ENCODE measurements at regions not wholly inside any gene's neighbourhood (a gene's known extent, or its start where the extent isn't known, plus 50 kb on each side); places are given as distances from the start of the nearest gene placed in this dataset.

DNA sequence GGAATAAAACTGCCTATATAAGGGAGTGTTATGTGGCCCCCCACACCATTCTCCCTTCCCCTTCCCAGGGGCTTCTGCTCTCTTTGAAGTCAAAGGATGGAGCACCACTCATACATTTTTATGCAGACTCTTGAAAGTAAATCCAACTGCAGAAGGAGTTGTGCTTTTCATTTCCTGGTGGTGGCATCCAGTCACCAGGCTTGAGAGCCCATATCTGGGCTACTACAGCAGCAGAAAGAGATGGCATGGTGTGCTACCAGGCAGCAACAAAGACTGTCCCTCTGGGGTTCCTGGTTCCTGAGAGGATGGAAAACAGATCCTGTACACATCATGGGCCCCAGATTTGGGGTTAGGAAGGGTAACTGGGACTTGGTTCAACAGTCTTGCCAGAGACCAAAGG lies 226.4 kb downstream of the CLIC5 start:
- ChIA-PET POLR2A (no interaction called here), CTCF (no interaction called here)
- DNase-seq (ENCODE audit: extremely low spot score) = no peak
- no peak for TF ChIP-seq FOXK2 (IDR thresholded peaks at IDR 0.05)
- TF ChIP-seq SP1 (IDR thresholded peaks at IDR 0.05) = no peak
- TF ChIP-seq TARDBP (IDR thresholded peaks at IDR 0.05) = no peak
- TF ChIP-seq, protein P1, sequence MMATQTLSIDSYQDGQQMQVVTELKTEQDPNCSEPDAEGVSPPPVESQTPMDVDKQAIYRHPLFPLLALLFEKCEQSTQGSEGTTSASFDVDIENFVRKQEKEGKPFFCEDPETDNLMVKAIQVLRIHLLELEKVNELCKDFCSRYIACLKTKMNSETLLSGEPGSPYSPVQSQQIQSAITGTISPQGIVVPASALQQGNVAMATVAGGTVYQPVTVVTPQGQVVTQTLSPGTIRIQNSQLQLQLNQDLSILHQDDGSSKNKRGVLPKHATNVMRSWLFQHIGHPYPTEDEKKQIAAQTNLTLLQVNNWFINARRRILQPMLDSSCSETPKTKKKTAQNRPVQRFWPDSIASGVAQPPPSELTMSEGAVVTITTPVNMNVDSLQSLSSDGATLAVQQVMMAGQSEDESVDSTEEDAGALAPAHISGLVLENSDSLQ (IDR thresholded peaks at IDR 0.05) = no peak
- TF ChIP-seq NFRKB (IDR thresholded peaks at IDR 0.05) = no peak
- TF ChIP-seq ELF4 (IDR thresholded peaks at IDR 0.05) = no peak
- no peak for TF ChIP-seq HDGF (IDR thresholded peaks at IDR 0.05; ENCODE audit: borderline replicate concordance)
- no peak for TF ChIP-seq ARNT (IDR thresholded peaks at IDR 0.05)
- TF ChIP-seq FOXA1 (IDR thresholded peaks at IDR 0.05) = no peak
- no peak for TF ChIP-seq SUZ12 (IDR thresholded peaks at IDR 0.05)
- no peak for TF ChIP-seq BHLHE40 (IDR thresholded peaks at IDR 0.05; ENCODE audit: borderline replicate concordance)
- TF ChIP-seq FOXM1 (IDR thresholded peaks at IDR 0.05; ENCODE audit: borderline replicate concordance) = no peak
- no peak for TF ChIP-seq ZNF384 (IDR thresholded peaks at IDR 0.05)
- TF ChIP-seq LEF1 (IDR thresholded peaks at IDR 0.05; ENCODE audit: borderline replicate concordance) = no peak
- no peak for TF ChIP-seq CTBP1 (IDR thresholded peaks at IDR 0.05; ENCODE audit: borderline replicate concordance)
- TF ChIP-seq L3MBTL2 (conservative IDR thresholded peaks at IDR 0.05) = no peak

DNA sequence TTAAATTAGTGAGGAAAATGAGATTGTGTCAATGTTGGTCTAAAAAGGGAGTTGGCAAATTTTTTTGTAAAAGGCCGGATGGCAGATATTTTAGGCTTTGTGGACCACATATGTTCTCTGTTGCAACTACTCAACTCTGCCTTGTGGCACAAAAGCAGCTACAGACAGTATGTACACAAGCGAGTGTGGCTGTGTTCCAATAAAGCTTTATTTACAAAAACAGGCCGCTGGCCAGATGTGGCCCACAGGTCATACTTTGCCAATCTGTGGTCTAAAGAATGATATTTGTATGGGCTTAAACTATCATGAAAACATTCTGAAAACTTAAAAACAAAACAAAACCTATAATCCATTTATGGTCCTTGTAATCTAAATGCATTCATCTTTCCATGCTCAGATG lies 228.3 kb downstream of the CLIC5 start:
- POLR2A ChIA-PET = no interaction called here
- TF ChIP-seq HDGF (IDR thresholded peaks at IDR 0.05; ENCODE audit: borderline replicate concordance) (no peak), BHLHE40 (IDR thresholded peaks at IDR 0.05; ENCODE audit: borderline replicate concordance) (no peak), FOXA1 (IDR thresholded peaks at IDR 0.05) (no peak), SUZ12 (IDR thresholded peaks at IDR 0.05) (no peak), ZNF384 (IDR thresholded peaks at IDR 0.05) (no peak), ELF4 (IDR thresholded peaks at IDR 0.05) (no peak), FOXM1 (IDR thresholded peaks at IDR 0.05; ENCODE audit: borderline replicate concordance) (no peak), FOXK2 (IDR thresholded peaks at IDR 0.05) (no peak), NFRKB (IDR thresholded peaks at IDR 0.05) (no peak), SP1 (IDR thresholded peaks at IDR 0.05) (no peak)
- DNase-seq (ENCODE audit: extremely low spot score) = no peak
- CTCF ChIA-PET = no interaction called here

DNA sequence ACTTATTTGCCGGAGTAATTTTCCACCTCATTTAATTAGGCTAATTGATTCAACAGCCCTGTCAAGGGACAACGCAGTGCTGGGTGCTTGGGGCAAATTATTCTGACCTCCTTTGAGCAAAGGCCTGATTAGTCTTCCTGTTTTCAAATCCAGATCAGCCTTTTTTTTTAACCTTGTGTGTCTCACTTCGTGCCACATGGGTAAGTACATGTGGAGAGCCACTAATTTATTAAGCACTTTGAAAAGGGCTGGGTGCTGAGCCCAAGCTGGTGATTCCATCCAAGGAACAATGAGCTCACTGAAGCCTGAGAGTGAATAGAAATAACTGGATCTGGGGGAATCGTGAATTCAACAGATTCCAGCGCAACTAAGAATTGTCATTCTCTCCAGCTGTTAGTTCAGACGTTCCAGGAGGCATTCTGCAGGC lies 229.3 kb downstream of the CLIC5 start:
- TF ChIP-seq LEF1 (IDR thresholded peaks at IDR 0.05; ENCODE audit: borderline replicate concordance) (no peak), ZNF384 (IDR thresholded peaks at IDR 0.05) (no peak), L3MBTL2 (conservative IDR thresholded peaks at IDR 0.05) (no peak), BHLHE40 (IDR thresholded peaks at IDR 0.05; ENCODE audit: borderline replicate concordance) (no peak), TARDBP (IDR thresholded peaks at IDR 0.05) (no peak), FOXM1 (IDR thresholded peaks at IDR 0.05; ENCODE audit: borderline replicate concordance) (no peak), NFRKB (IDR thresholded peaks at IDR 0.05) (no peak), ARNT (IDR thresholded peaks at IDR 0.05) (no peak), HDGF (IDR thresholded peaks at IDR 0.05; ENCODE audit: borderline replicate concordance) (no peak), FOXK2 (IDR thresholded peaks at IDR 0.05) (no peak), SP1 (IDR thresholded peaks at IDR 0.05) (no peak), CTBP1 (IDR thresholded peaks at IDR 0.05; ENCODE audit: borderline replicate concordance) (no peak), SUZ12 (IDR thresholded peaks at IDR 0.05) (no peak), ELF4 (IDR thresholded peaks at IDR 0.05) (no peak), FOXA1 (IDR thresholded peaks at IDR 0.05) (no peak)
- TF ChIP-seq, protein P1 (IDR thresholded peaks at IDR 0.05) = no peak
- DNase-seq (ENCODE audit: extremely low spot score) = no peak
- CTCF ChIA-PET = no interaction called here
- POLR2A ChIA-PET = no interaction called here

DNA sequence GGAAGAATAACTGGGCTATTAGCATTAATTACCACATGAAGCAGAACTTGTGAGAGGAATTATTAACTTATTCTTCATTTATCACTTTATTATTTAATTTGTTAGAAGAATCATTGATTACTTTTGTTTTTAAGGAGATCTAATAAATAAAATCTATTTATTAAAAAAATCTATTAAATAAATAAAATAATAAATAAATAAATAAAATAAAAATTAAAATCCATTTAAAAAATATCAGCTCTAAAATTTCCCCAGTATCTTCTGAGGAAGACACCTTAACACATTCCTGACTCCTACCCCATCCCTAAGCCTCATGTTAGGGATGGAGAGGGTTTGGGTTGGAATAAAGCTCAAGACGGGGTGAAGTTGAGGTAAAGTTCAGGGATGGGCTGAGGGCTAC lies 231.4 kb downstream of the CLIC5 start:
- POLR2A ChIA-PET = no interaction called here
- no peak for DNase-seq (ENCODE audit: extremely low spot score)
- TF ChIP-seq LEF1 (IDR thresholded peaks at IDR 0.05; ENCODE audit: borderline replicate concordance) (no peak), SP1 (IDR thresholded peaks at IDR 0.05) (no peak), ELF4 (IDR thresholded peaks at IDR 0.05) (no peak), FOXK2 (IDR thresholded peaks at IDR 0.05) (no peak), HDGF (IDR thresholded peaks at IDR 0.05; ENCODE audit: borderline replicate concordance) (no peak), SUZ12 (IDR thresholded peaks at IDR 0.05) (no peak), CTBP1 (IDR thresholded peaks at IDR 0.05; ENCODE audit: borderline replicate concordance) (no peak), NFRKB (IDR thresholded peaks at IDR 0.05) (no peak)
- CTCF ChIA-PET = no interaction called here

DNA sequence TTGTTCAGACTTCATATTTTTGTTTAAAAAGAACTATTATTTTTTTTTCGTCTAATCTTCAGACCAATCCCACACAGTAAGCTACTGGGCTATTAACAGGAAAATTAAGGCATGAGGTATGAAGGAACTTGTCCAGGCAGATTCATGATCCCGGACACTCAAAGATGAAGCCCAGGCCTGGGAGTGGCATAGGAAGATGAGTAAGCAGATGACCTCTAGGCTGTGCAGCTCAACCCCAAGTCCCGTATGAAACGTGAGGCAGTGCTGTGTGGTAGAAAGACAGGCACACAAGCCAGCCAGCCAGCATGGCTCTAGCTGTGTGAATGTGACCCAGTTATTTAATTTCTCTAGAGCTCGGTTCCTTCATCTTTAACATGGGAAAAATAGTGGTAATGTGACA lies 231.9 kb downstream of the CLIC5 start:
- CTCF ChIA-PET = no interaction called here
- POLR2A ChIA-PET = no interaction called here
- no peak for DNase-seq (ENCODE audit: extremely low spot score)
- TF ChIP-seq ZNF384 (IDR thresholded peaks at IDR 0.05) (no peak), LEF1 (IDR thresholded peaks at IDR 0.05; ENCODE audit: borderline replicate concordance) (no peak), BHLHE40 (IDR thresholded peaks at IDR 0.05; ENCODE audit: borderline replicate concordance) (no peak), ELF4 (IDR thresholded peaks at IDR 0.05) (no peak), FOXK2 (IDR thresholded peaks at IDR 0.05) (no peak), NFRKB (IDR thresholded peaks at IDR 0.05) (no peak), CTBP1 (IDR thresholded peaks at IDR 0.05; ENCODE audit: borderline replicate concordance) (no peak), FOXM1 (IDR thresholded peaks at IDR 0.05; ENCODE audit: borderline replicate concordance) (no peak)

DNA sequence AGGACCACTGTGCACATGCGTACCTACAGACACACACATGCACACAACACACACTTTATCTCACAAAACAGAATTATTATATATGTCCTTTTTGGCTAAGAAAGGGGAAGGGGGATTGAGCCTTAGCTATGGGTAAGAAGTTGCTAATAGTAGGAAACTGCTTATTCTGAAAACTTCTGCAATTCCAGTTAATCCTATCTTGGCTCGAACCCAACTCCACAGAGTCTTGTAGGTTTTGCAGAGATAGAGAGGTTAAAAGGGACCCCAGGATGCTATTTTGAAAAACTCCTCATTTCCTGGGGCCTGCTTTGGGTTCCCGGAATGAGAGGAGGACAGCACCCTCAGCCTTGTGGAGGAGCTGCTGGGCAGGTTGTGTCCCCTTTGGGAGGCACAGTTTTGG lies 233.8 kb downstream of the CLIC5 start:
- POLR2A ChIA-PET = no interaction called here

More for the DNA sequence above, 233.8 kb downstream of the CLIC5 start:
- DNase-seq (ENCODE audit: extremely low spot score) = no peak
- TF ChIP-seq L3MBTL2 (conservative IDR thresholded peaks at IDR 0.05) (no peak), NFRKB (IDR thresholded peaks at IDR 0.05) (no peak), ELF4 (IDR thresholded peaks at IDR 0.05) (no peak), ARNT (IDR thresholded peaks at IDR 0.05) (no peak), FOXM1 (IDR thresholded peaks at IDR 0.05; ENCODE audit: borderline replicate concordance) (no peak), TARDBP (IDR thresholded peaks at IDR 0.05) (no peak), CTBP1 (IDR thresholded peaks at IDR 0.05; ENCODE audit: borderline replicate concordance) (no peak), ZNF384 (IDR thresholded peaks at IDR 0.05) (no peak), SP1 (IDR thresholded peaks at IDR 0.05) (no peak), FOXK2 (IDR thresholded peaks at IDR 0.05) (no peak), SUZ12 (IDR thresholded peaks at IDR 0.05) (no peak), HDGF (IDR thresholded peaks at IDR 0.05; ENCODE audit: borderline replicate concordance) (no peak)
- CTCF ChIA-PET = no interaction called here
